ENCODE measurements at regions not wholly inside any gene's neighbourhood (a gene's known extent, or its start where the extent isn't known, plus 50 kb on each side); places are given as distances from the start of the nearest gene placed in this dataset.

DNA sequence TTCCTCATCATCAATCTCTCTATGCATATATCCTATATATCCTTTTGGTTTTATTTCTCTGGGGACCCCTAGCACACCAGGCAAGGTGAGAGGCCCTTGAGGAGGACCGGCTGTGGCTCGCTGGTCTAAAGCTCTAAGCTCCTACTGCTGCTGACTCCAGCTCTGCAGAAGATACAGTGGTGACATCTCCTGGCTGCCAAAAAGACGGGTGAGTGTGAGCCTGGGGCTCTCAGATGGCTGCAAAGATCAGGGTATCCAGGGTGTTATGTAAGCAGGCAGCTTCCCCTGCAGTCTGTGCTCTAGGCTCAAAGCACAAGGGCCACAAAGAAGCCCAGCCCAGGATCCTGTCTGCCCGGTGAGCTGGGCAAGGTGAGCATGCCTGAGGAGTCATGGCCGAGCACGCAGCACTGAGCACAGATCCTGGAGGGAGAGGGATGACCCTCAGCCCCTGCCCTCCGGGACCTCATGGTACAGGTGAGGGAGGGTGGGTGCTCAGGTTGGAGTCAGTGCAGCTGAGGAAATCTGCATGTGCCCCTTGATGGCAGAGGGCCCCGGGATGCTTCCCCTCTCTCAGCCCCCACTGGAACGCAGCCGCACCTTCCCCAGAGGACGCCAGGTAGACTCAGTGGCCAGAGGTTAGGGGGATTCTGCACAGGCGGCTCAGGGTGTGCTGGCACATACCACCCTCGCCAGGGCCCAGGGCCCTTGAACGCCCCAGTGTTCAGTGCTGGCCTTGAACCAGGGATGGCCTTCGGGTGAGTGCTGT is 95.4 kb upstream of the INSIG1 start:
- no peak overlapping the region for H3K27ac ChIP-seq
- no peak for DNase-seq (ENCODE audit: low spot score in 2 of 2)
- TF ChIP-seq EP300 (IDR thresholded peaks at IDR 0.05) (no peak), POLR2A (IDR thresholded peaks at IDR 0.05) (no peak)
- TF ChIP-seq, protein P1, sequence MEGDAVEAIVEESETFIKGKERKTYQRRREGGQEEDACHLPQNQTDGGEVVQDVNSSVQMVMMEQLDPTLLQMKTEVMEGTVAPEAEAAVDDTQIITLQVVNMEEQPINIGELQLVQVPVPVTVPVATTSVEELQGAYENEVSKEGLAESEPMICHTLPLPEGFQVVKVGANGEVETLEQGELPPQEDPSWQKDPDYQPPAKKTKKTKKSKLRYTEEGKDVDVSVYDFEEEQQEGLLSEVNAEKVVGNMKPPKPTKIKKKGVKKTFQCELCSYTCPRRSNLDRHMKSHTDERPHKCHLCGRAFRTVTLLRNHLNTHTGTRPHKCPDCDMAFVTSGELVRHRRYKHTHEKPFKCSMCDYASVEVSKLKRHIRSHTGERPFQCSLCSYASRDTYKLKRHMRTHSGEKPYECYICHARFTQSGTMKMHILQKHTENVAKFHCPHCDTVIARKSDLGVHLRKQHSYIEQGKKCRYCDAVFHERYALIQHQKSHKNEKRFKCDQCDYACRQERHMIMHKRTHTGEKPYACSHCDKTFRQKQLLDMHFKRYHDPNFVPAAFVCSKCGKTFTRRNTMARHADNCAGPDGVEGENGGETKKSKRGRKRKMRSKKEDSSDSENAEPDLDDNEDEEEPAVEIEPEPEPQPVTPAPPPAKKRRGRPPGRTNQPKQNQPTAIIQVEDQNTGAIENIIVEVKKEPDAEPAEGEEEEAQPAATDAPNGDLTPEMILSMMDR (IDR thresholded peaks at IDR 0.05), result no peak
- H3K9me3 ChIP-seq, result peaks cover 0 to 4% (median 0%) of the 10 kb centered on the region in 4 donors
- WGBS, 2 donors, result 82 to 84% methylated on average over 10 to 15 of the region's 15 CpGs
- H3K4me1 ChIP-seq, result peaks cover 0 to 8% (median 0%) of the 10 kb centered on the region in 4 donors
- no peaks in the 10 kb centered on the region for H3K36me3 ChIP-seq
- H3K4me3 ChIP-seq, result no peak overlapping the region
- H3K27me3 ChIP-seq, result no peaks in the 10 kb centered on the region

DNA sequence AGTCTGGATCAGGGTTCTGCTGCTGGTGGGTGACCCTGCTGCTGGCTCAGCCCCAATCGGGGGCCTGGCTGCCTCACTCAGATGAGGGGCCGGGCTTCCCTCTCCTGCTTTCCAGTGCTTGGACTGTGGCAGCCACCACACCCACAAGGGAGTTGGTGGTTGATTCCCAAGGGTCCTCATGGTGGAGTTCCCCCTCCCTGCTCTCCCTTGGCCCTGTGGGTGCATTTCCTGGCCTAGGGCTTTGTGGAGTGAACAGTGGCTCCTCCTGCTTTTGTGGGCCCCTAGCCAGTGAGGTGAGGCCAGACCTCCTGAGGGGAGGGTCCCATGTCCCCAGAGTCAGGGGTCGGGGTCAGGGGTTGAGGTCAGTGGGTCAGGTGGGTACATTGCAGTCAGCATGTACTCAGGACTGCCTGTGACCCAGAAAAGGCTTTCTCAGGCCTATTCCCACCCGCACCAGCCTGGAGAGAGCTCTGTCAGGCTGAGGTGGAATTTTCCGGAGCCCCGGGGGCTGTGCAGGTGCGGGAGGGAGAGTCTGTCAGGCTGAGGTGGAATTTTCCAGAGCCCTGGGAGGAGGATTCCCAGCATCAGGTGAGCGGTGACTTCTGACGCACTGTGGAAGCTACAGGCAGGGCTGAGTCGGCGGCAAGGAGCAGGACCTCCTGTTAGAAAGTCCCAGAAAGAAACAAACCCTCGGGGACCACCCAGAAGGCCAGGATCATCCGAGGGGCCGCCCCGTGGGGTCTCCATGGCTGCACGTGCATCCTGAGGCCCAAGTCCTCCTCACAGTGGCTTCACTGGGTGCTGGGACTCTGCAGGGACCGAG is 94.4 kb upstream of the INSIG1 start:
- H3K4me3 ChIP-seq, result no peak overlapping the region
- H3K4me1 ChIP-seq, result peaks cover 0 to 8% (median 0%) of the 10 kb centered on the region in 4 donors
- peaks cover 0 to 4% (median 0%) of the 10 kb centered on the region in 4 donors for H3K9me3 ChIP-seq
- DNase-seq (ENCODE audit: low spot score in 2 of 2), result no peak
- H3K27ac ChIP-seq, result no peak overlapping the region
- H3K36me3 ChIP-seq, result no peaks in the 10 kb centered on the region
- TF ChIP-seq EP300 (IDR thresholded peaks at IDR 0.05), result no peak
- TF ChIP-seq POLR2A (IDR thresholded peaks at IDR 0.05), result no peak
- TF ChIP-seq, protein P1 (IDR thresholded peaks at IDR 0.05), result no peak
- WGBS, 2 donors, result 75 to 77% methylated on average over 16 to 17 of the region's 17 CpGs
- no peaks in the 10 kb centered on the region for H3K27me3 ChIP-seq

DNA sequence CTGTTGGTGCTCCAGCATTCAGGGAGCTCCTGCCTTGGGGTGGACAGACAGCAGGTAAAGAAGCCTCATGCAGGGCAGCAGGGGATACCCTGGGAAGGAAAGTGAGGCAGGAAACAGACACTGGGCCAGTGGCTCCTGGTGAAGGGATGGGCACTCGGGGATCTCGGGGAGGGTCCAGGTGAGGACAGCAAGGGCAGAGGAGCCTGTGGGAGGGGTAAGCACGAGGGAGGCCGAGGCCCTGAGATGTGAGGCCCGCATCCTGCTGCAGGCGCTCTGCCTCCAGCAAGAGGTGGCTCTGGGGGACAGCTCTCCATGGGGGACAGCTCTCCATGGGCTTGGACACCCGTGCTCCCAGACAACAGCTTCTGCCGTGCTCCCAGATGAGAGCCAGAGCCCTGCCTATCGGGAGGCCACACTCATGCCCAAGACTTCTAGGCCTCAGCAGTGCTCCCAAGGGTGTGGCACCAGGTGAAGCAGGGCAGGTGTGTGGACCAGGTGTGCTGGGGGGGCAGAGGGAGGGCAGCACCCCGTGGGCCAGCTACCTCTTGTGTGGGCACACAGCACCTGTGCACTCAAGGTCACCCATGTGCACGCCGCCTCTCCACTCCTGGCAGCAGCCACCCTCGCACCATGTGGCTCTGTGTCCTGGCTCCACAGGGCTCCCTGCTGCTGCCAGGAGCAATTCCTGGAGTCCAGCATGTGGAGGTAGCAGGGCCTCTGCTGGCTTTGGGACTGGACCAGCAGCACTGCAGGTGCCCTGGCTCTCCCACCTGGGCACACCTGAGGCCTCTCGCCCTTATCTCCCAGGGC is 93.6 kb upstream of the INSIG1 start:
- H3K4me3 ChIP-seq, result no peak overlapping the region
- H3K4me1 ChIP-seq, result peaks cover 0 to 9% (median 0%) of the 10 kb centered on the region in 4 donors

DNA sequence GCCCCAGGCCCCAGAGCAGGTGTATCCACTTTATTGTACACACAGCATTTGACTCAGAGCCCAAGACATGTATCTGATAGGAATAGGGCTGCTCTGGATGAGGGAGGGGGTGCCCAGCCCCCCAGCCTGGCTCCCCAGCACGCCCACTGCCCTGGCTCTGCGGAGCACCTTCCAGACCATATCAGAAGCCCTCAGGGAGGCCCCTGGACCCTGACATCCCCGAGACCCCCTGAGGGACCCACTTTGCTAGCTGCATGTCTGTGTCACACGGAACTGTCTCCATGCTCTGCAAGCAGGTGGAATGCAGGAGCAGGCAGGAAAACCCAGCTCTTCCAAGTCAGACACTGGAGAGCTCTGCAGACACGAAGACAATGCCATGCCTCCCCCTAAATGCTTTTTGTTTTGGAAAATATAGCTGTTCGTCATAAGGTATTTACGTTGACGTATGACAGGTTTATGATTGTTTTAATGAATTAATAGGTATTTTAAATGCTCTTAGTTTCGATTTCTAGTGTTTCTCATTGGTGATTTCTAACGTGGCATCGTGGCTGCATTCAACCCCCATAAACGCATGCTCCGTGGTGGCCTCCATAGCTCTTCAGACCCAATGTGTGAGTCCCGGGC is 92.8 kb upstream of the INSIG1 start:
- no peaks in the 10 kb centered on the region for H3K27me3 ChIP-seq
- H3K4me3 ChIP-seq, result peak overlapping the region in 3 of 4 donors; percentile 11 to 50 (median 40)
- H3K27ac ChIP-seq, result peak overlapping the region in 3 of 4 donors; percentile 76 to 90 (median 82)
- no peaks in the 10 kb centered on the region for H3K36me3 ChIP-seq
- 69 to 75% methylated on average over 13 to 14 of the region's 14 CpGs for WGBS, 2 donors
- no peaks in the 10 kb centered on the region for H3K9me3 ChIP-seq
- TF ChIP-seq, protein P1 (IDR thresholded peaks at IDR 0.05), result no peak
- no peak for TF ChIP-seq EP300 (IDR thresholded peaks at IDR 0.05)
- TF ChIP-seq POLR2A (IDR thresholded peaks at IDR 0.05), result no peak
- no peak for DNase-seq (ENCODE audit: low spot score in 2 of 2)
- H3K4me1 ChIP-seq, result peaks cover 0 to 16% (median 0%) of the 10 kb centered on the region in 4 donors

More for the DNA sequence above, 93.6 kb upstream of the INSIG1 start:
- no peaks in the 10 kb centered on the region for H3K9me3 ChIP-seq
- DNase-seq (ENCODE audit: low spot score in 2 of 2), result no peak
- TF ChIP-seq EP300 (IDR thresholded peaks at IDR 0.05), result no peak
- no peak for TF ChIP-seq POLR2A (IDR thresholded peaks at IDR 0.05)
- TF ChIP-seq, protein P1 (IDR thresholded peaks at IDR 0.05), result no peak
- H3K27me3 ChIP-seq, result no peaks in the 10 kb centered on the region
- 91 to 94% methylated on average over 12 to 13 of the region's 14 CpGs for WGBS, 2 donors
- H3K36me3 ChIP-seq, result no peaks in the 10 kb centered on the region
- no peak overlapping the region for H3K27ac ChIP-seq
